Endodermal cell (in vitro differentiated cells): ENCODE measurements at regions not wholly inside any gene's neighbourhood (a gene's known extent, or its start where the extent isn't known, plus 50 kb on each side); places are given as distances from the start of the nearest gene placed in this dataset.

Experiments
- DNase-seq: peaks from one replicate; pipeline ENCODE4 v3.0.0-alpha.2; 2017
- H3K27ac ChIP-seq: 2 replicates; pipeline ENCODE4 v1.5.1; 2013; ENCODE audit warnings: mild to moderate bottlenecking, low read depth, low read length, moderate library complexity
- H3K27me3 ChIP-seq: 2 replicates; pipeline ENCODE4 v1.6.1; 2013; ENCODE audit warnings: mild to moderate bottlenecking, low read length, moderate library complexity; ENCODE audit not compliant: insufficient read depth, control insufficient read depth, poor library complexity, severe bottlenecking
- H3K36me3 ChIP-seq: 2 replicates; pipeline ENCODE4 v1.7.0; 2013; ENCODE audit warnings: mild to moderate bottlenecking, low read length, moderate library complexity; ENCODE audit not compliant: control insufficient read depth, insufficient read depth
- H3K4me1 ChIP-seq: one replicate; pipeline ENCODE4 v1.7.0; 2013; ENCODE audit warnings: low read length; ENCODE audit not compliant: control insufficient read depth, insufficient read depth
- H3K4me3 ChIP-seq: 2 replicates; pipeline ENCODE4 v1.5.1; 2013; ENCODE audit warnings: mild to moderate bottlenecking, low read length, moderate library complexity
- H3K9ac ChIP-seq: 2 replicates; pipeline ENCODE4 v1.6.1; 2013; ENCODE audit warnings: mild to moderate bottlenecking, low read length, moderate library complexity; ENCODE audit not compliant: poor library complexity, severe bottlenecking; ENCODE audit errors: extremely low read depth
- H3K9me3 ChIP-seq: 2 replicates; pipeline ENCODE4 v1.6.1; 2013; ENCODE audit warnings: mild to moderate bottlenecking, low read length, moderate library complexity; ENCODE audit not compliant: control insufficient read depth
- H3K27ac Mint-ChIP-seq: 2 replicates; pipeline ENCODE4 v1.8.0; 2020; ENCODE audit warnings: mixed read lengths
- H3K27me3 Mint-ChIP-seq: 2 replicates; pipeline ENCODE4 v1.8.0; 2021; ENCODE audit warnings: mild to moderate bottlenecking, mixed read lengths; ENCODE audit not compliant: insufficient read depth
- H3K36me3 Mint-ChIP-seq: 2 replicates; pipeline ENCODE4 v1.8.0; 2020; ENCODE audit warnings: low read depth, mixed read lengths
- H3K4me1 Mint-ChIP-seq: 2 replicates; pipeline ENCODE4 v1.8.0; 2020; ENCODE audit warnings: mixed read lengths
- H3K4me3 Mint-ChIP-seq: 2 replicates; pipeline ENCODE4 v1.8.0; 2020; ENCODE audit warnings: mild to moderate bottlenecking, moderate library complexity, mixed read lengths
- H3K9me3 Mint-ChIP-seq: 2 replicates; pipeline ENCODE4 v1.8.0; 2020; ENCODE audit warnings: mild to moderate bottlenecking, mixed read lengths
- WGBS, 2 experiments: methylation state at CpG; one replicate each; pipeline versions ENCODE4 v1.1.5 to v1.1.7; 2013; ENCODE audit warnings: missing lambda C conversion rate in 2 of 2, mixed read lengths in 1 of 2; ENCODE audit not compliant: insufficient coverage in 1 of 2, insufficient read length in 1 of 2; 5-methylcytosine and 5-hydroxymethylcytosine counted together
- TF ChIP-seq, protein P1 (sequence below): fragments of 200-600 bp; sonication (generic); conservative IDR thresholded peaks from 2 replicates; pipeline ENCODE4 v1.5.0; 2021; ENCODE audit warnings: antibody characterized with exemption, mild to moderate bottlenecking

DNA sequence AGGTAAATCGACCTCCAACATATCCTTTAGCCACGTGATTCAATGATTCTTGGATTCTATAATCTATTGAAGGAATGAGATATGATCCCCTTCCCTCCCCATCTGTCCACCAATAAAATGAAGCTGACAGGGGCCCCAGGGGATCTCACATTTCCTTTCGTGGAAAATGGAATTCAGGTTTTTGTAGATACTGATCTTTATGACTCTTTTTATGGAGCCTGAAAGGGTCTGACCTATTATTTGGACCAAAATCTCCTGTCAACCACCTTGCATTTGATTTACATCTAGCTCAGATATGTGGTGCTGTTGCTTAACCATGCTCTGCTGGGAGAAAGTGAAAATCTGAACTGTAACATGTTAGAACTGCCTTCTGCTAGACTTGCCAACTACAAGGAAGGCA is 234.0 kb upstream of the CXCL12 start:
- TF ChIP-seq, protein P1, sequence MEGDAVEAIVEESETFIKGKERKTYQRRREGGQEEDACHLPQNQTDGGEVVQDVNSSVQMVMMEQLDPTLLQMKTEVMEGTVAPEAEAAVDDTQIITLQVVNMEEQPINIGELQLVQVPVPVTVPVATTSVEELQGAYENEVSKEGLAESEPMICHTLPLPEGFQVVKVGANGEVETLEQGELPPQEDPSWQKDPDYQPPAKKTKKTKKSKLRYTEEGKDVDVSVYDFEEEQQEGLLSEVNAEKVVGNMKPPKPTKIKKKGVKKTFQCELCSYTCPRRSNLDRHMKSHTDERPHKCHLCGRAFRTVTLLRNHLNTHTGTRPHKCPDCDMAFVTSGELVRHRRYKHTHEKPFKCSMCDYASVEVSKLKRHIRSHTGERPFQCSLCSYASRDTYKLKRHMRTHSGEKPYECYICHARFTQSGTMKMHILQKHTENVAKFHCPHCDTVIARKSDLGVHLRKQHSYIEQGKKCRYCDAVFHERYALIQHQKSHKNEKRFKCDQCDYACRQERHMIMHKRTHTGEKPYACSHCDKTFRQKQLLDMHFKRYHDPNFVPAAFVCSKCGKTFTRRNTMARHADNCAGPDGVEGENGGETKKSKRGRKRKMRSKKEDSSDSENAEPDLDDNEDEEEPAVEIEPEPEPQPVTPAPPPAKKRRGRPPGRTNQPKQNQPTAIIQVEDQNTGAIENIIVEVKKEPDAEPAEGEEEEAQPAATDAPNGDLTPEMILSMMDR = no peak
- Mint-ChIP-seq H3K4me1 (no peaks in the 10 kb centered on the region), H3K9me3 (no peaks in the 10 kb centered on the region), H3K27me3 (peaks cover 2% of the 10 kb centered on the region), H3K36me3 (no peaks in the 10 kb centered on the region), H3K27ac (no peak overlapping the region), H3K4me3 (no peak overlapping the region)
- Histone ChIP-seq H3K4me3 (no peak overlapping the region), H3K27ac (no peak overlapping the region), H3K9me3 (no peaks in the 10 kb centered on the region), H3K27me3 (no peaks in the 10 kb centered on the region), H3K36me3 (no peaks in the 10 kb centered on the region), H3K4me1 (no peaks in the 10 kb centered on the region), H3K9ac (no peak overlapping the region)
- WGBS, 2 experiments = 78 to 100% methylated on average over 1 to 2 of the region's 3 CpGs
- no peak for DNase-seq

DNA sequence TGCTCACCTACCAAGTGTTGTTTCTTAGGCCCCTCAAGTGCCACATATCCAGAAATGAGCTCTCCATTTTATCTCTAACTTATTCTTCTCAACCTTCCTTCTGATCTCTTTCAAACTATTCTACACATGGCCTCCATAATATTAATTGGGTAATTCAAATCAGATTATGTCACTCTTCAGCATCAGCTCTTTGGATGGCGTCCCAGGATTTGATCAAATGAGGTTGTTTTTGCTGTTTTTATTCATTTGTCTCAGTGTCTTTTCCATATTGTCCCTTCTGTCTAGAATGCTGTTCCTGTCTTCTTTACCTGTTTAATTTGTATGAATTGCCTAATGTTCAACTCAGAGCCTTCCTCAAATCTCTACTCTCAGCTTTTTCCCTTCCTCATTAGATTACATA is 234.6 kb upstream of the CXCL12 start:
- Histone ChIP-seq H3K4me1 (no peaks in the 10 kb centered on the region), H3K27ac (no peak overlapping the region), H3K27me3 (no peaks in the 10 kb centered on the region), H3K9ac (no peak overlapping the region), H3K9me3 (no peaks in the 10 kb centered on the region), H3K36me3 (no peaks in the 10 kb centered on the region), H3K4me3 (no peak overlapping the region)
- H3K36me3 Mint-ChIP-seq = no peaks in the 10 kb centered on the region
- 0% methylated on average over 1 of the region's 1 CpG; no CpG with 5 or more reads in 1 of the 2 experiments for WGBS, 2 experiments
- H3K27me3 Mint-ChIP-seq = peaks cover 2% of the 10 kb centered on the region
- no peak for DNase-seq
- TF ChIP-seq, protein P1 = no peak
- no peaks in the 10 kb centered on the region for H3K4me1 Mint-ChIP-seq
- no peaks in the 10 kb centered on the region for H3K9me3 Mint-ChIP-seq
- H3K4me3 Mint-ChIP-seq = no peak overlapping the region
- no peak overlapping the region for H3K27ac Mint-ChIP-seq

- Histone ChIP-seq H3K4me1 (no peaks in the 10 kb centered on the region), H3K4me3 (no peak overlapping the region), H3K27ac (no peak overlapping the region), H3K27me3 (no peaks in the 10 kb centered on the region), H3K9ac (no peak overlapping the region), H3K9me3 (no peaks in the 10 kb centered on the region), H3K36me3 (no peaks in the 10 kb centered on the region)
- H3K4me1 Mint-ChIP-seq = no peaks in the 10 kb centered on the region
- DNase-seq = no peak
- no peaks in the 10 kb centered on the region for H3K9me3 Mint-ChIP-seq
- H3K27me3 Mint-ChIP-seq = peaks cover 2% of the 10 kb centered on the region
- H3K4me3 Mint-ChIP-seq = no peak overlapping the region
- 87 to 100% methylated on average over 2 to 3 of the region's 3 CpGs for WGBS, 2 experiments
- H3K36me3 Mint-ChIP-seq = no peaks in the 10 kb centered on the region
- no peak overlapping the region for H3K27ac Mint-ChIP-seq
- TF ChIP-seq, protein P1 = no peak
Measured at GRCh38 chr10:44619975-44620374, 235.1 kb upstream of the CXCL12 start.
